ENCODE measurements at regions not wholly inside any gene's neighbourhood (a gene's known extent, or its start where the extent isn't known, plus 50 kb on each side); places are given as distances from the start of the nearest gene placed in this dataset.
"Not testable (repeated sequence)": the region's sequence is repeated elsewhere in the genome, so short reads cannot be mapped to it uniquely, and the experiment has no call there.

DNA sequence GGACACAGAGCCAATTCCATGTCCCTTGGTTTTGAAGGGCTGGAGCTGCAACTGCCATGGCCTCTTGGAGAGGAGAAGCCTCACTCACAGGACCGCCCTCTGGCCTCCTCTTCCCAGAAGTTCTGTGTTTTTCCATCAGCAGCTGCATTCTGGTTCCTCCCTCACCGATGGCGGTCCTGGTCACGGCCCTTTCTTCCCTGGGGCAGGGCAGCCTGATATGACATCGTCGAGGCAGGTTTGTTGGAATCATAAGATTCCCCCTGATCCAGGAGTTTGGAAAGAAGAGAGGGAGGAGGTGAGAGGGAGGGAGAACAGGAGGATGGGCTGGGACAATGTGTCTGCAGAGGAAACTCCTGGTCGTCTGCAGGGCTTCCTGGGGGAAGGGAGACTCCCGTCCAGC, 82.7 kb upstream of the PDZD8 start:
- Histone ChIP-seq H3K4me3 (no peak overlapping the region), H3K27me3 (peaks cover 0 to 18% (median 9%) of the 10 kb centered on the region in 7 donors), H3K36me3 (no peaks in the 10 kb centered on the region), H3K27ac (no peak overlapping the region), H3K4me1 (peaks cover 0 to 38% (median 0%) of the 10 kb centered on the region in 9 donors), H3K9me3 (peaks cover 0 to 10% (median under 1%) of the 10 kb centered on the region in 11 donors)
- intact Hi-C loops (cut with DNase I) = no loop called here
- ATAC-seq (no peak), DNase-seq (no peak)
- TF ChIP-seq, protein P1, sequence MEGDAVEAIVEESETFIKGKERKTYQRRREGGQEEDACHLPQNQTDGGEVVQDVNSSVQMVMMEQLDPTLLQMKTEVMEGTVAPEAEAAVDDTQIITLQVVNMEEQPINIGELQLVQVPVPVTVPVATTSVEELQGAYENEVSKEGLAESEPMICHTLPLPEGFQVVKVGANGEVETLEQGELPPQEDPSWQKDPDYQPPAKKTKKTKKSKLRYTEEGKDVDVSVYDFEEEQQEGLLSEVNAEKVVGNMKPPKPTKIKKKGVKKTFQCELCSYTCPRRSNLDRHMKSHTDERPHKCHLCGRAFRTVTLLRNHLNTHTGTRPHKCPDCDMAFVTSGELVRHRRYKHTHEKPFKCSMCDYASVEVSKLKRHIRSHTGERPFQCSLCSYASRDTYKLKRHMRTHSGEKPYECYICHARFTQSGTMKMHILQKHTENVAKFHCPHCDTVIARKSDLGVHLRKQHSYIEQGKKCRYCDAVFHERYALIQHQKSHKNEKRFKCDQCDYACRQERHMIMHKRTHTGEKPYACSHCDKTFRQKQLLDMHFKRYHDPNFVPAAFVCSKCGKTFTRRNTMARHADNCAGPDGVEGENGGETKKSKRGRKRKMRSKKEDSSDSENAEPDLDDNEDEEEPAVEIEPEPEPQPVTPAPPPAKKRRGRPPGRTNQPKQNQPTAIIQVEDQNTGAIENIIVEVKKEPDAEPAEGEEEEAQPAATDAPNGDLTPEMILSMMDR (IDR thresholded peaks at IDR 0.05) = no peak
- WGBS, 2 donors = 61 to 71% methylated on average over 8 of the region's 8 CpGs

- H3K9me3 ChIP-seq = peaks cover 0 to 13% (median 0%) of the 10 kb centered on the region in 11 donors
- H3K4me1 ChIP-seq = peaks cover 0 to 38% (median 0%) of the 10 kb centered on the region in 9 donors
- ATAC-seq (no peak), DNase-seq (no peak)
- TF ChIP-seq, protein P1 (IDR thresholded peaks at IDR 0.05) = no peak
- peak overlapping the region in 1 of 10 donors; percentile 20 for H3K27ac ChIP-seq
- peaks cover 0 to 18% (median 9%) of the 10 kb centered on the region in 7 donors for H3K27me3 ChIP-seq
- H3K36me3 ChIP-seq = no peaks in the 10 kb centered on the region
- no peak overlapping the region for H3K4me3 ChIP-seq
- intact Hi-C loops (cut with DNase I) = no loop called here
- WGBS, 2 donors = 66 to 69% methylated on average over 11 of the region's 11 CpGs
Observed at GRCh38 chr10:117457071-117457810, 82.0 kb upstream of the PDZD8 start.

DNA sequence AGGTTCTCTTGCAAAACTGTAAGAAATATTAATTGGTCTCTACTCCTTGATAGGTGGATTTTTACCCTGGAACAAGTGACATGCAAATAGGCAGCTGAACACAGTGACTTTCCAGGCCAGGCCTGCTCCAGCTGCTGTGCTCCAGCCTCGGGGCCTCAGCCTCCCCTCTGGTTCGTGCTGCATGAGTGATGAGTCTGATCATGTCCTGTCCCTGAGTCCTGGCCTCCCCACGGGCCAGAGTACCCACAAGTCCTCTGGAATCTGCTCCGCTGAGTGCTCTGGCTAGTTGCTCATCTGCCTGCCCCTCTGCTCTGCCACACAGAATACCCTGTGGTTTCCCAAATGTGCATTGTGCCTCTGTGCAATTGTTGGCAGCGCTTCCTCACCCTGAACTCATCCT, 80.1 kb upstream of the PDZD8 start:
- TF ChIP-seq, protein P1 (IDR thresholded peaks at IDR 0.05) = no peak
- H3K36me3 ChIP-seq = no peaks in the 10 kb centered on the region
- no peak overlapping the region for H3K4me3 ChIP-seq
- DNase-seq = no peak
- H3K9me3 ChIP-seq = peaks cover 0 to 13% (median 0%) of the 10 kb centered on the region in 11 donors
- intact Hi-C loops (cut with DNase I) = no loop called here
- H3K27ac ChIP-seq = no peak overlapping the region
- no peak for ATAC-seq
- WGBS, 2 donors = 66 to 79% methylated on average over 5 of the region's 5 CpGs
- H3K4me1 ChIP-seq = peaks cover 0 to 38% (median 0%) of the 10 kb centered on the region in 9 donors
- peaks cover 0 to 18% (median 9%) of the 10 kb centered on the region in 7 donors for H3K27me3 ChIP-seq

- H3K27me3 ChIP-seq = peaks cover 0 to 18% (median 9%) of the 10 kb centered on the region in 7 donors
- peaks cover 0 to 13% (median 0%) of the 10 kb centered on the region in 11 donors for H3K9me3 ChIP-seq
- 25 to 39% methylated on average over 1 of the region's 1 CpG for WGBS, 2 donors
Observed at GRCh38 chr10:117454502-117454901, 79.3 kb upstream of the PDZD8 start.

GRCh38 chr10:117453484-117453883, 78.2 kb upstream of the PDZD8 start:
- H3K4me3 ChIP-seq; ATAC-seq; H3K36me3 ChIP-seq; intact Hi-C loops (cut with DNase I); H3K27ac ChIP-seq; DNase-seq: not testable (repeated sequence)
- Histone ChIP-seq H3K4me1 (peaks cover 0 to 38% (median 0%) of the 10 kb centered on the region in 9 donors), H3K27me3 (peaks cover 0 to 18% (median 6%) of the 10 kb centered on the region in 7 donors), H3K9me3 (peaks cover 0 to 13% (median 0%) of the 10 kb centered on the region in 11 donors)
- WGBS, 2 donors = 68 to 69% methylated on average over 5 of the region's 5 CpGs

More at GRCh38 chr10:117454502-117454901, 79.3 kb upstream of the PDZD8 start:
- no peak overlapping the region for H3K4me3 ChIP-seq
- peaks cover 0 to 38% (median 0%) of the 10 kb centered on the region in 9 donors for H3K4me1 ChIP-seq
- TF ChIP-seq, protein P1 (IDR thresholded peaks at IDR 0.05) = no peak
- intact Hi-C loops (cut with DNase I) = no loop called here
- peak overlapping the region in 1 of 10 donors; percentile 20 for H3K27ac ChIP-seq
- ATAC-seq (no peak), DNase-seq (no peak)
- H3K36me3 ChIP-seq = no peaks in the 10 kb centered on the region

Data from heart right ventricle (tissue), 16 donors.